Glutamatergic neuron (in vitro differentiated cells): ENCODE measurements at regions not wholly inside any gene's neighbourhood (a gene's known extent, or its start where the extent isn't known, plus 50 kb on each side); places are given as distances from the start of the nearest gene placed in this dataset.
A peak's percentile ranks its signal among the peaks of the same experiment; 100 is the strongest.

Experiments used
- DNase-seq: peaks from one replicate; pipeline ENCODE4 v3.0.0; 2022
- H3K27ac Mint-ChIP-seq: one replicate; pipeline ENCODE4 v1.8.0; 2020; ENCODE audit warnings: mild to moderate bottlenecking, mixed read lengths, inconsistent platforms; ENCODE audit not compliant: unreplicated experiment
- H3K27me3 Mint-ChIP-seq: one replicate; pipeline ENCODE4 v1.8.0; 2020; ENCODE audit warnings: mild to moderate bottlenecking, moderate library complexity, mixed read lengths, inconsistent platforms; ENCODE audit not compliant: unreplicated experiment
- H3K36me3 Mint-ChIP-seq: one replicate; pipeline ENCODE4 v1.8.0; 2020; ENCODE audit warnings: mild to moderate bottlenecking, mixed read lengths, inconsistent platforms; ENCODE audit not compliant: unreplicated experiment
- H3K4me1 Mint-ChIP-seq: one replicate; pipeline ENCODE4 v1.8.0; 2020; ENCODE audit warnings: mild to moderate bottlenecking, low read depth, mixed read lengths, inconsistent platforms; ENCODE audit not compliant: unreplicated experiment
- H3K4me3 Mint-ChIP-seq: one replicate; pipeline ENCODE4 v1.8.0; 2020; ENCODE audit warnings: mild to moderate bottlenecking, mixed read lengths, inconsistent platforms; ENCODE audit not compliant: unreplicated experiment
- H3K9me3 Mint-ChIP-seq: one replicate; pipeline ENCODE4 v1.8.0; 2020; ENCODE audit warnings: mild to moderate bottlenecking, moderate library complexity, mixed read lengths, inconsistent platforms; ENCODE audit not compliant: unreplicated experiment
- CTCF ChIP-seq: fragments of 200-600 bp; sonication (generic); IDR thresholded peaks from one replicate; pipeline ENCODE4 v1.5.0; 2021; ENCODE audit not compliant: partially characterized antibody, unreplicated experiment

GRCh38 chr12:18857656-18858055 lies 119.7 kb downstream of the CAPZA3 start:
- Mint-ChIP-seq H3K4me3 (no peak overlapping the region), H3K4me1 (peaks cover 20% of the 10 kb centered on the region), H3K27me3 (peaks cover 7% of the 10 kb centered on the region), H3K9me3 (peaks cover 2% of the 10 kb centered on the region), H3K27ac (no peak overlapping the region), H3K36me3 (no peaks in the 10 kb centered on the region)
- DNase-seq, result no peak
- no peak for TF ChIP-seq CTCF

GRCh38 chr12:18859400-18859799 lies 121.5 kb downstream of the CAPZA3 start:
- H3K4me3 Mint-ChIP-seq, result peak overlapping the region; percentile 9
- peaks cover 21% of the 10 kb centered on the region for H3K4me1 Mint-ChIP-seq
- no peaks in the 10 kb centered on the region for H3K36me3 Mint-ChIP-seq
- peaks cover 8% of the 10 kb centered on the region for H3K27me3 Mint-ChIP-seq
- TF ChIP-seq CTCF, result no peak
- no peaks in the 10 kb centered on the region for H3K9me3 Mint-ChIP-seq
- H3K27ac Mint-ChIP-seq, result no peak overlapping the region
- no peak for DNase-seq

- no peak overlapping the region for H3K27ac Mint-ChIP-seq
- no peaks in the 10 kb centered on the region for H3K36me3 Mint-ChIP-seq
- peaks cover 30% of the 10 kb centered on the region for H3K4me1 Mint-ChIP-seq
- DNase-seq, result no peak
- H3K9me3 Mint-ChIP-seq, result no peaks in the 10 kb centered on the region
- TF ChIP-seq CTCF, result peak; percentile 76
- no peak overlapping the region for H3K4me3 Mint-ChIP-seq
- H3K27me3 Mint-ChIP-seq, result peaks cover 11% of the 10 kb centered on the region
These were observed 123.5 kb downstream of the CAPZA3 start for GRCh38 chr12:18861287-18861858.

- TF ChIP-seq CTCF, result no peak
- Mint-ChIP-seq H3K9me3 (no peaks in the 10 kb centered on the region), H3K4me3 (no peak overlapping the region), H3K27ac (peak overlapping the region; percentile 7), H3K4me1 (peaks cover 37% of the 10 kb centered on the region), H3K36me3 (no peaks in the 10 kb centered on the region), H3K27me3 (peaks cover 6% of the 10 kb centered on the region)
- DNase-seq, result no peak
These were observed 126.0 kb downstream of the CAPZA3 start for GRCh38 chr12:18863769-18864500.

GRCh38 chr12:18864900-18865561 lies 127.1 kb downstream of the CAPZA3 start:
- peaks cover 39% of the 10 kb centered on the region for H3K4me1 Mint-ChIP-seq
- no peaks in the 10 kb centered on the region for H3K36me3 Mint-ChIP-seq
- peak overlapping the region; percentile 52 for H3K4me3 Mint-ChIP-seq
- TF ChIP-seq CTCF, result no peak
- no peak for DNase-seq
- no peaks in the 10 kb centered on the region for H3K9me3 Mint-ChIP-seq
- H3K27ac Mint-ChIP-seq, result peak overlapping the region; percentile 84
- H3K27me3 Mint-ChIP-seq, result peaks cover 6% of the 10 kb centered on the region
